HT1080 (cell line): ENCODE measurements at regions not wholly inside any gene's neighbourhood (a gene's known extent, or its start where the extent isn't known, plus 50 kb on each side); places are given as distances from the start of the nearest gene placed in this dataset.
A peak's percentile ranks its signal among the peaks of the same experiment; 100 is the strongest.

Experiments used
- DNase-seq: peaks from one replicate; pipeline ENCODE4 v3.0.0-alpha.2; 2015; ENCODE audit warnings: low read depth

DNA sequence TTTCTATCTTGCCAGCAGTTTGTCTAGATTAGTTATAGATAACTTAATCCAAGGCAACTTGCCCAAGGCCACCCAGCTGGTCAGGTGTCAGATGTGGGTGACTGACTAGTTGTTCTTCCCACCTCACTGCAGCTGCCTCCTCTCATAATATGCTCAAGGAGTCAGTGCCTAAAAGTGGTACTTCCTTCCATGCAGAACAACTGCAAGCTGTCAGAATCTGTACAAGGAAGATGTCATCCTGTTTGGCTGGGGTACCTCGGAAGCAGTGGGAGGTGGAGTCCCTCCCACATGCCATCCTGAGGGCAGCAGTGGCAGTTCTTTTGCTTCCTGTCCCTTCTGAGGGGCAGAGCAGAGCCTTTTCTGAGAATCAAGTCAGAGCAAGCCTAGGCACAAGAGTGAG is 193.2 kb upstream of the RFC3 start:
- DNase-seq = no peak

DNA sequence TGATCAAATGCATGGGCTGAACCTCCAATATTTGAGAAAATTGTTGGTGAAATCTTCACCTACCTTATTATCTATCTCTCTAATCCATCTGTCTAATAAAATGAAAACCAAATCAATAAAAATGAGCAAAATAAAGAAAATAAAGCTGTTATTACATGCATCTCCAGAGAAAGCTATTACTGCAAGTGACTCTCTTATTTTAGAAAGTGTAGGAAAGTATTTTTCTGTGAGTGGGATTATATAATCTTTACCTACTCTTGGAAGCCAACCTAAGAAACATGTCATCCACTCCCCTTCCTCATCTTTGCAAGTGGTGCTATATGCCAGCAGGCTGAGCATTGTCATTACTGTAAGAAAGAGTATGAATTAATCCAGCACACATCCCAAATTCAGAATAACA is 191.5 kb upstream of the RFC3 start:
- DNase-seq = no peak

DNA sequence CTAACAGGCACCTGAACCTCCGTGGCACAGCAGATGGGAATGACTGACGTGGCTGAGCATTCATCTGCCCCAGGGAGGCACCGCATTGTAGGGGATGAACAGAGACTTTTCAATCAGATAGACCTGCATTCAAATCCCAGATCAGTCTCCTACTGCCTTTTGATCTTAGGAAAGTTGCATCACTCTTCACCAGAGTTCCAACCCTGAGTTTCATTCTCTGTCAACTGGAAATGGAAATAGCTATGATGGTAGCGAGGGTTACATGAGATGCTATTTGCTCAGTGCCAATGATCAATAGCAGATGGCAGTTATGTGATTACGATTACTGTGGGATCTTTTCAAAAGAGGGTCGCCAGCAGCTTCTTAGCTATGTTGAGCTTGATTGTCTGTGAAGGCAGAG is 189.3 kb upstream of the RFC3 start:
- no peak for DNase-seq

DNA sequence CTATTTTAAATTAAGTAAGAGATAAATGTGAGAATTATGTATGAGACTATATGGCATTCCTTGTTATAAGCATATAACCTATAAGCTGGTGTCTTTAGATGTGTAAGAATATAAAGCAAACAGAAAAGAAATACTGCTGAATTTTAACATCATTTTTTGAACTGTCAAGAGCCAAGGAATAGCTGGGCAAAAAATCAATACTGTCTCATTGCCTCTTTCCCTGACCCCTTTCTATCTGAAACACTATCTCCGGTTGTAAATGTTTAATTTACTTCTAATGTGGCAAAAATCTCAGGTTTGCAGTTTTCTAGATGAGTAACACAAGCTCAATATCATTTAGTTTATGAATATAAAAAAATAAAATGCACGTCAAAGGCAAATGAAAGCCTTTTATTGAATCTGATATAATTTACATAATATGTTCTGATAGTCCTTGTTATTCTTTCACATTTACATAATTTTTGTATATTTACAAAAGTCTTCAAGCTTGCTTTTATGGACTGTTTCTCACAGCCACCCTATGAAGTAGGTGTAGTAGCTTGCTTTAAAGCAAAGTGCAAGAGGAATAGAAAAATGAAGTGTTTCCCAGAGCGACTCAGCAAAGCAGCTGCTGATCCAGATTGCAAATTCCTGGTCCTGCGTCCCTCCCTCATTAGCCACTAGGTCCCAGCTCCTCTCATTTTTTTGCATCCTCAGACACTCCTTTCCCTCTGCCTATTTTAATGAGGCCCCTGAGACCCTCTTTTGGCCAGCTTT is 188.2 kb upstream of the RFC3 start:
- no peak for DNase-seq

DNA sequence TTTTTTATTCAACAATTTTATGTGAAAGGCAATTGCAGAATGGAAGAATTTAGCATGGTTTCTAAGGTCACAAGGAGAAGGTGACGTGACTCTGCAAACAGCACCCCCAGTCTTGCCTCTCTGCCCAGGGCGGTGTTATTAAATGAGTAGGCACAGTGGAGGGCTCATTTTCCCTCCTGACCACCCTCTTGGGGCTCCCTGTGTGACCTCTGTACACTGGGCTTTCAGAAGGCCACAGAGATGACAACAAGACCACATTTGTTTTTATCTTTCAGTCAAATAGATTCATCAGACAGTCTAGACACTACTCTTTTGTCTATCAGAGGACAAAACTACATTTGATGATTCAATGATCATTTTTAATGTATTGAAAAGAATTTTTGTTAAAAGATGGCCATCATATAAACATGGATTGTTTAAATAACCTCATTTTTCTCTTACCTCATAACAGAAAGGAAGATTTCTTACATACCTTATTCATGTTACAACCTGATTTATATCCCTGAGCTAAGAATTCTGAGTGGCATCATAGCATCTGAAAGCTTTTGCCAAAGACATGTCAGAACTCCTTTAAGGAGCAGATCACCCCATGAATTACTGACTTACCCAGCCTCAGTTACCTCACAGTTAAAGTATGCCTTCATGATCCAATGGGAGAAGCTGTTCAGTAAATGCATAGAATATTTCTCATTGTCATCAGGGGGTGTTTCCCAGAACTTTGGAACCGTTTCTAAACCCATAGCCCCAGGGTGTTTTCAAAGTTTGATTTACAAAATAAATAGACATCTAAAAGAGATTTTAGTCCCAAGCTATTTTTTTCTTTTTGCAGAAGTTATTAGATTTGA is 184.0 kb upstream of the RFC3 start:
- no peak for DNase-seq

DNA sequence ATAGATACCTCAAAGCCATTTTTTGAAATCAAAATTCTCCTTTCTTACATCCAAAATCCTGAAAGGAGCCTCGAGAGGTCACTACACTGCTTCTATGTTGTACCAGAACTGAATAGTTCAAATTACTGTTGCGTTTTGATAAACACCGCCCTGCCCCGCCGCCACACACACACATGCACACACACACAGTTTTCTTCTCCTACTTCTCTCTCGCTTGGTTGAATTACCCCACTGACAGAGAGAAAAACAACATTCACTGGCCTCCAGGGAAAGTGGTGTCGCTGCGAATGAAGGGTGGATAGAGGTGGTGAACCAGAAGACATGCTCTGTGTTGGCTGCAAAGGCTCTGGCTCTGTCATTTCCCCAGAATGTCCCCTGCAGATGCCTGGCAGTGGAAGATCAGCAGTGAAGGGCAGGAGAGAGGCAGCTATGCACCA is 183.4 kb upstream of the RFC3 start:
- no peak for DNase-seq

DNA sequence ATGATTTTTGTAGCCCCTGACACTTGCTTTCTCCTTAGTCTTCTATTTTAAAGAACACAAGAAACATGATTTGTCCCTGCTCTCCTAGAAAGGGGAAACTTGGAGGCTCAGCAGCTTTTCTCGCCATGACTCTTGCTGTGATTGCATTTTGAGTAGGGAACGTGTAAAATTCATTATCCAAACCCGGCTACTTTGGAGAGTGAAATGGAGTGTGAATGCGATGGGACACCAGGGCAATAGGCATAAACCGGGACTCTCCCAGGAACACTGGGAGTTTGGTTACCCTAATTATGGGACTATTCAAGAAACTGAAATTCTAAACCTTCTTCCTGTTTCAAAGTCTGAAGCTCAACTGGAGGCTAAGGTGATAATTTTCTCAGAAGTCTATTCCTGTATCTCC is 181.7 kb upstream of the RFC3 start:
- no peak for DNase-seq

DNA sequence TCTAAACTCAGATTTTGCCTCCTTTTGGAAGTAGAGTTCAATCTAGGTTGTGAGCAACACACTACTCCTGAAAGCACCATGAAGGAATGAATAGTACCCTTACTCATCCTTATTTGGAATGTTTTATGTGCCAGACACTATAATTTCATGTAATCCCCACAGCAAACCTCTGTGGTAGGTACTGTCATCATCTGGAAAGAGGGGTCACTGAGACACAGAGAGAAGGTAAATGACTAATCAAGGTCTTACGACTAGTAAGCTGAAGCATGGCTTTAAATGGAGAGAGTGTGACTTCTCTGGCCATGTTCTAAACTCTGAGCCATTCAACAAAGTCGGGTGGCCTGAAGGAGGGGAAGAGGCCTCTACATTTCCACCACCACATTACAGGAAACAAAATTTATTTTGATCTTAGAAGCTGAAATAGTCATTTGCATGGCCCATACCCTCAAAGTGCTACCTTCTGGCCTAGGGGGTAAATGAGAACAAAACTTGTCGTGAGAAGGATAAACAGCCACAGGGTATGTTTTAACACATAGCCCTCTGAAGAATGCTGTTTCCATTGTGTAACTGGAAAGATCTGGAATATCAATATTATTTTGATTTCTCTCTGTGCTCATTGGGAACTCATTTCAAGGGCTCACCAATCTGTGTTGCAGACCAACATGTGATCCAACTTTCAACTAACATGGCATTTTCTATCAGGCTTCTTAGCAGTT is 180.8 kb upstream of the RFC3 start:
- DNase-seq = peak; percentile 11

DNA sequence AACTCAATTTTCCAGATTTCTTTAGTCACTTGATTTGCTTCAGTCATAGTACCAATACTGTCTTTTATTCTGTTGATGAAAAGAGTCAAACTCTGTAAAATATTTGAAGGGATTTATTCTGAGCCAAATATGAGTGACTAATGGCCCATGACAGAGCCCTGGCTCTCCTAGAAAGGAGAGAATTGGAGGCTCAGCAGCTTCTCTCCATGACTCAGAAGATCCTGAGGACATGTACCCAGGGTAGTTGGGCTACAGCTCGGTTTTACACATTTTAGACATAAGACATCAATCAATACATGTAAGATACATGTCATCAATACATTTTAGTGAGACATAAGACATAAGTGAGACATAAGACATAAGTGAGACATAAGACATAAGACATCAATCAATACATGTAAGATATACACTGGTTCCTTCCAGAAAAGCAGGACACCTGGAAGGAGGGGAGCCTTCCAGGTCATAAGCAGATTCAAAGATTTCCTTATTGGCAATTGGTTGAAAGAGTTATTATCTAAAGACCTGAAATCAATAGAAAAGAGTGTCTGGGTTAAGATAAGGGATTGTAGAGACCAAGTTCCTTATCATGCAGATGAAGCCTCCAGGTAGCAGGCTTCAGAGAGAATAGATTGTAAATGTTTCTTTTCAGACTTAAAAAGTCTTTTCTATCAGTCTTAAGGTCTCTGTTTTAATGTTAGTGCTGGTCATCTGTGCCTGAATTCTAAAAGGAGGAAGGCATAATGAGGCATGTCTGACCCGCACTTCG is 179.8 kb upstream of the RFC3 start:
- DNase-seq = peak; percentile 41

DNA sequence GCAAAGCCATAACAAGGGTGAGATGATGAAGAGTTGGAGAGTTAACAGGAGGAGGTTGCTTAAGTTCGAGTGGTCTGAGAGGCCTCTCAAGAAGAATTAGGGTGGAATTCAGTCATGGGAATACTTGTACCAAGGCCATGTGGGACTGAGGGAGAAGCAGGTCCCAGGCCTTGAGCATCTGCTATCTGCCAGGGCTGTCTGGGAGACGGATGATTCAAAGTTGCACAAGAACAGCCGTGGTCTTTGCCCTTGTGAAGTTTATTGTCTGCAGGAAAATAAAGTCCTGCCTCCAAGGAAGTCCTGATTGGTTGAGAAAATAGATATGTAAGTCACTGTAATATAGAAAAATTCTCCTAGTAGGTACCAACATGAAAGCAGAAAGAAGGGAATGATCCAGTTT is 178.8 kb upstream of the RFC3 start:
- DNase-seq = no peak

DNA sequence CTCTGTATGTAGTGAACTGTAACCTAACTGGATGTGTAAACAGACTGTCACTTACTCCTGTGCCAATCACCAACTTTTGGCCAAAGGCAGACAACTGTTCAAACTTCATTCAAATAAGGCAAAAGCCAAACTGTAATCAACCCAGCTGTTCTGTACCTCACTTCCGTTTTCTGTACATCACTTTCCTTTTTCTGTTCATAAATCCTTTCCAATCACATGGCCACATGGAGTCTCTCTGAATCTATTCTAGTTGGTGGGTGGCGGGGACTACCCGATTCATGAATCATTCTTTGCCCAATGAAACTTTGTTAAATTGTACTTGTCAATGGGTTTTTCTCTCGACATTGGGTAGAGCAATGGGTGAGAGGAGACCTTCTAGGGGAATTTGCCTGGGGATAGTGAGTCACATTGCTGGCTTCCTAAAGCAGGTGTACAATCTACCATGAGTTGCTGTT is 178.3 kb upstream of the RFC3 start:
- DNase-seq = no peak

DNA sequence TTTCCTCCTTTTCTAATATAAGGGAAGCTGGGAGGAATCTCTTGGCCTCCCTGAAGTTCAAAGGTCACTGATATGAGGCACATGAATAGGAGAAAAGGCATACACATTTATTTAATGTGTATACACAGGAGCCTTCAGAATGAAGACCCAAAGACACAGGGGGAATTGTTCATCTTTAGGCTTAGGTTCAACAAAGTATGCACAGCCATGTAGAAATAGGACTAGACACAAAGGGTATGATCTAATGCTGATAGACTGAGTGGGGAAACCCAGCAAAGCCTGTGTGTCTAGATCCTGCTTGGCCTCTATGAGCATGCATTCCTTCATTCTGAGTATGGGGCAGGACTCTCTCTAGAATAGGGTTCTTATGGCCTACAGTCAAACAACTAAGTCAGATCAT is 177.1 kb upstream of the RFC3 start:
- no peak for DNase-seq

DNA sequence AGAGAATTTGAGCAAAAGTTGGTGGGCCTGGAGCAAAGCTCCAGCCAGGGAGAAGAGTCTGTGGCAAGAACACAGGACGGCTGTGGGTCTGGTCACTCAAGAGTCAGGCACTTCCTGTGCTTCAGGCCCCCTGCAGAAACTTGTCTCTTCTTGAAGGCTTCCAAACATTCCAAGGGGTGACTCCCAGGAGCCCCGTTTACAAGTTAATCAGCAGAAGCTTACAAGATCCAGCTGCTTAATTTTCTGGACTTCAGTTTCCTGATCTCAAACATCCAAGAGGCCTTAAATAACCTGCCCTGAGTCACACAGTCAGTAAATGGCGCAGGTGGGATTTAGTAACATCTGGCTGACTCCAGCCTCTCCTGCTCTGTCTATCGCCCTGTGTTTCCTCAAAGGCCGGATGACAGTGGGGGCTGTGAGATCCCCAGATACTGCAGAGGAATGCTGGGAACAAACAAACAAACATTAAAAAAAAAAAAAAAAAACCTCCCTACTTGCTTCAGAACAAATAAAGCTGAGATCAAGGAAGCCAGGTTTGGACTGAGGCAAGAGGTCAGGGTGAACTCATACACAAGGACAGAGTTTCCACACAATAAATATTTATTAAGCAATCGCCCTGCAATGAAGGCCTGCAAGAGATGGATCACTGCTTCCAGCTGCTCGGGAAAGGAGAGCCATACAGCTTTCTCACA is 175.4 kb upstream of the RFC3 start:
- no peak for DNase-seq

DNA sequence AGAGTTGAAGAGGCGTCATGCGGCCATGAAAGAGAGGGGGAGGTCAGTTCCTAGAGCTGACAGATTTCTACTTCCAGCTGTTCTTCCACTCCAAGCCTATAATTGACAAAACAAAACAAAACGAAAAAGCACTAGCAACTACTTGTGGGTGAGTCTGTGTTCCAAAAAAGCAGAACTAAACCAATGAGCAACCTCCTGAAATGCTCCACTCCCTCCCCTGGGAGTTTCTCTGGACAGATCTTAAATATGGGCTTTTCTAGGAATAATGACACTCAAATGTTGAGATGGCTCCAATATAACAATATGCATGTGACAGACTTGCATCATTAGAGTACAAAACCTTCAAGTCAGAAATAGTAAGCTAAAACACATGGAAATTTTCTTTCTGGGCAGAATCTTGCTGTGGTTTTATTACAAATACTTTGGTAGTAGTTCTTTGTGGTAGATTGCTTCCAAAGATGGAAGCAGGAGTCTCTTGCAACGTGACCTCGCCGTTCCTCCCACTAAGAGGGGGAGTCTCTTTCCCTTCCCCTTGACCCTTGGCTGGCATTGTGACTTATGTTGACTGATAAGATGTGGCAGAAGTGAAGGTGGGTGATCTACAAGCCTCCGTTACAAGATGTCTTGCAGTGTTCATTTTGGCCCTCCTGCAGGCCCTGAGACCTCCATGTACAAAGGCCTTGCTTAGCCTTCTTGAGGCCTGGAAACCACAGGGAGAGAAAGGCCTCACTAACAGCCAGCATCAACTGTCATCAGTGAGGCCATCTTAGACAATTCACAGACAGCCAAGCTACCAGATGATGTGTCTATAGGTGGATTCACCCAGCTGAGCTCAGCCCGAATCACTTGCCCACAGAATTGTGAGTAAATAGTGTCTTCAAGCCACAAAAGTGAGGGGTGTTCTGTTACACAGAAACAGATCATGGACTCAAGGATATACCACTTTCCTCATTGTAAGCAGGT is 173.1 kb upstream of the RFC3 start:
- DNase-seq = no peak

DNA sequence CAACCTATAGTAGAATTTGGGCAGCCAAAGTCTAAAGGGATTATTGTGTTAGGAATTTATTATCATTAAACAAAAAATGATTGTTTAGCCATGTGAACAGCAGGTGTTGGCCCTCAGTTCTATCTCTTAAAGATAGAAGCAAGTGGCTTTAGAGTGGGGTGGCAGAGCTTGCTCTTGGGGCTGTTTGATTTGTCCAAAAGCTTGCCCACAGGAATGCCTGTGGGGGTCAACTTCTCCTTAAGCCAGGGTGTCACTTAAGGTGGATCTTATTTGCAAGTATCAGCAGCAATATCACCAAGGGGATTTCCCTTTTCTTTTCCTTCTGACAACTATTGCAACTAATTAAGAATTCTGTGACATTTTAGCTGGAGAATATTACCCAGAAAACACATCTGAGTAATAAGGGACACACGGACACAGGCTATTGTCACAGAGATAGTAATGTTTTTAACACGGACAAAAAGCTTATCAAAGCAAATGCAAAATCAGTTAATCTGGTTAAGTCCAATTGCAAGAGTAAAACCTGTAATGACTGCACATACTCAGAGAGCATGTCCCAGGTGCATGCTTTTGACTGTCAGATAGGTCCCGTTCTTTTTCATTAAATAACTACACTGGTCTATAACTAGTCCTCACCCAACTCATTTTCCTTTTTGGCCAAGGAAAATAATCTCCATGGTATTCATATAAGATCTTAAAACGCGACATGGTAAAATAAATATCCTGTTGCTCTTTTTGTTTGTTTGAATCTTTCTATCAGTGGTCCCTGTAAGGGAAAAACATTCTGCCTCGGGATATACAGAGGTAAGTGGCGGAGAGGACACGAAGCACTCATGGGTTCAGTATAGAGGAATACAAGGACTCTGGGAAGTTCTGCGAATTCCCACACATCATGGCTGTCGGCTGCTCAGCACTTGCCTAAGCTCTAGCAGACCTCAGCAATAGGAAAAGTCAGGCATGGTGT is 172.1 kb upstream of the RFC3 start:
- no peak for DNase-seq

DNA sequence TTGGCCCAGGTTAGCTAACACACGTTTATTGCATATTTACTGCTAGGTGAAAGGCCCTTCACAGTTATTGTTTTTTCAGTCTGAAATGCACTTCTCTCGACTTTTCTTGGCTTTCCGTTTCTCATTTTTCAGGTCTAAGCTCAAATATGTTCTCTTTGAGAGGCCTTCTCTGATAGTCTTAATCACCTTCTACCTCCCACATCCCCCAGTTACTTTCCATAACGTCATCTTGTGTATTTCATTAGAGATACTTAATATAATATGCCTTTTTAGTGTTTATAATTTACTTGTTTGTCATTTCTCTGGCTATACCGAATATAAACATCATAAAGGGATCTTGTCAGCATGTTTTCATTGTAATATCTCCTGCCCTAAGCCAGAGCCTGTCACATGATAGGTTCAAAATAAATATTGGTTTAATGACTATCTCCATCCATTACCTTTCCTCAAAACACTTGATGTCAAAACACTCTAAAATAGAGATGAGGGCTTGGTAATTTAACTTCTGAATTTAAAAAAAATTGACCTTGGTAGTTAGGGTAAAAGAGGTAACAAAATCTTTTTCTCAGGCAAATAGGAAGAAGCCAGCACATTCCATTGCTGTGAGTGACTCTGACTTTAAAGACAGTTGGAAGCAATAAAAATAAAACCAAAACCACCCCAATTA is 168.6 kb upstream of the RFC3 start:
- DNase-seq = no peak

DNA sequence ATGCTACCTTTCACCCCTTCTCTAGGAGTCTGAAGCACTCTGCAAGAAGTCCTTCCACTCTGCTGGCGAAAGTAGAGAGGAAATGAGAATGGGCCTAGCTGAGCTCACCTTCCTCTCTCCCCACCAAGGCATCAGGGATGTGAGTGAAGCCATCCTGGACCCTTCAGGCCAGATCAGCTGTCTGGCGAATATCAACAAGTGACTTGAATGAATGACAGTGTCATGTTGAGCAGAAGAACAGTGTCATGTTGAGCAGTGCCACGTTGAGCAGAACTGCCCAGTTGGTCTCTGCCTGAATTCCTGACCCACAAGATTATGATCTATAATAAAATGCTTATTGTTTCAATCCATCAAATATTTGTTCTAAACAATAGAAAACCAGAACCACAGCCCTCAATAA is 166.2 kb upstream of the RFC3 start:
- DNase-seq = no peak

DNA sequence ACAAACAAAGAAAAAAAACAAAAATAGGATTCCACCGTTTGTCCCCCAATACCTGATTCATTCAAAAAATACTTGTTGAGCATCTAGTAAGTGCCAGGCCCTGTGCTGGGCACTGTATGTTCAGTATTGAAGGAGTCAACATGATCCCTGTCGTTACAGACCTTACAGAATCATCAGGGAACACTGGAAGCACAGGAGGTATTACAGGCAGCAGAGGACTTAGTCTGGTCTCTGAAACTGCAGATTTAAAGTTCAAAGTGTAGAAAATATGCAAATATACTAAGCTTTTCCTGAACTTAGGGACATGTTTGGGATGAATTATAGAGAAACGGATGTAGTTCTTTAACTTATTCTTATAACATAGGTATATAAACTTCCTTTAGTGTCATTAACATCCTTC is 160.7 kb upstream of the RFC3 start:
- DNase-seq = no peak
